GM23248 (cell line): ENCODE measurements at regions not wholly inside any gene's neighbourhood (a gene's known extent, or its start where the extent isn't known, plus 50 kb on each side); places are given as distances from the start of the nearest gene placed in this dataset.

ENCODE experiments used
- DNase-seq: peaks from one replicate; pipeline ENCODE4 v3.0.0-alpha.2; 2015
- H2AFZ ChIP-seq: fragments of 200-600 bp; sonication (generic); 2 replicates; pipeline ENCODE4 v1.6.1; 2016; ENCODE audit warnings: antibody characterized with exemption
- H3F3A ChIP-seq: fragments of 200-600 bp; sonication (generic); 2 replicates; pipeline ENCODE4 v1.6.1; 2016; ENCODE audit warnings: mild to moderate bottlenecking, antibody characterized with exemption, mixed run types; ENCODE audit not compliant: insufficient read depth
- H3K27ac ChIP-seq: fragments of 200-600 bp; sonication (generic); 2 replicates; pipeline ENCODE4 v1.5.1; 2016; ENCODE audit warnings: mild to moderate bottlenecking
- H3K27me3 ChIP-seq: fragments of 200-600 bp; sonication (generic); replicated peaks from 2 replicates; pipeline ENCODE4 v1.6.1; 2016; ENCODE audit warnings: mild to moderate bottlenecking; ENCODE audit not compliant: insufficient read depth
- H3K36me3 ChIP-seq: fragments of 200-600 bp; sonication (generic); 2 replicates; pipeline ENCODE4 v1.6.1; 2016; ENCODE audit warnings: low read depth, mild to moderate bottlenecking
- H3K4me1 ChIP-seq: fragments of 200-600 bp; sonication (generic); 2 replicates; pipeline ENCODE4 v1.6.1; 2016; ENCODE audit warnings: mild to moderate bottlenecking; ENCODE audit not compliant: insufficient read depth
- H3K4me2 ChIP-seq: fragments of 200-600 bp; sonication (generic); one replicate; pipeline ENCODE4 v1.6.1; 2016; ENCODE audit warnings: mild to moderate bottlenecking; ENCODE audit not compliant: unreplicated experiment
- H3K4me3 ChIP-seq: fragments of 200-600 bp; sonication (generic); 2 replicates; pipeline ENCODE4 v1.5.1; 2016; ENCODE audit warnings: mild to moderate bottlenecking
- H3K79me2 ChIP-seq: fragments of 200-600 bp; sonication (generic); 2 replicates; pipeline ENCODE4 v1.6.1; 2016; ENCODE audit warnings: mild to moderate bottlenecking; ENCODE audit not compliant: insufficient read depth
- H3K9ac ChIP-seq: fragments of 200-600 bp; sonication (generic); 2 replicates; pipeline ENCODE4 v1.6.1; 2016; ENCODE audit warnings: mild to moderate bottlenecking
- H3K9me2 ChIP-seq: fragments of 200-600 bp; sonication (generic); 2 replicates; pipeline ENCODE4 v1.6.1; 2016; ENCODE audit warnings: mixed run types, mild to moderate bottlenecking, moderate library complexity; ENCODE audit not compliant: insufficient read depth
- H3K9me3 ChIP-seq: fragments of 200-600 bp; sonication (generic); one replicate; pipeline ENCODE4 v1.6.1; 2017; ENCODE audit warnings: low read depth
- H4K20me1 ChIP-seq: fragments of 200-600 bp; sonication (generic); 2 replicates; pipeline ENCODE4 v1.6.0; 2016; ENCODE audit not compliant: insufficient read depth
- EZH2 ChIP-seq: fragments of 200-600 bp; sonication (generic); IDR thresholded peaks from 2 replicates; pipeline ENCODE4 v1.6.1; 2018; ENCODE audit warnings: antibody characterized with exemption, mild to moderate bottlenecking; ENCODE audit not compliant: insufficient read depth, poor library complexity, severe bottlenecking
- EZH2phosphoT487 ChIP-seq: fragments of 200-600 bp; sonication (generic); IDR thresholded peaks from 2 replicates; pipeline ENCODE4 v1.6.1; 2018; ENCODE audit warnings: antibody characterized with exemption, moderate library complexity, mild to moderate bottlenecking, low read depth; ENCODE audit not compliant: insufficient read depth
- WGBS, 2 experiments: methylation state at CpG; one replicate each; pipeline ENCODE4 v1.1.6; 2015 to 2017; ENCODE audit warnings: low lambda C conversion rate in 2 of 2, low coverage in 1 of 2; ENCODE audit errors: missing lambda C conversion rate in 2 of 2; 5-methylcytosine and 5-hydroxymethylcytosine counted together
- in situ Hi-C: fragments of 300-500 bp; cut with MboI; formaldehyde crosslinking; loops from 2 replicates; pipeline ENCODE4 v1.15.0; 2020

DNA sequence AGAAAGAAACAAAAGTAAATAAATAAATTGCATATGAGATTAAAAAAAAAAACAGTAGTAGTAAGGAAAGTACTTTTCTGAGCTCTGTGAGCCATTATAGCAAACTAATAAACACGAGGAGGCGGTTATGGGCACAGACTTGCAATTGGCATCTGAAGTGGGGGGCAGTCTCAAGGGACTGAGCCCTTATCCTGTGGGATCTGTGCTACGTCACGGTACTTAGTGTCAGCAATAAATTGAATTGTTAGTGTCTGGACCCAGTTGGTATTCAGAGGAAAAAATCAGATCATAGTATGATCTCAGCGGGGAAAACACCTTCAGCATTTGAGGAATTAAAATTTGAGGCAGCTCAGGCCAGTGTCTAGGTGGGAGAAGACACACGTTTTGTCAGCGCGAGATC, 76.6 kb upstream of the TEX51 start:
- no peak for TF ChIP-seq EZH2
- TF ChIP-seq EZH2phosphoT487 = no peak
- WGBS, 2 experiments = 9 to 10% methylated on average over 8 of the region's 8 CpGs
- in situ Hi-C loops = no loop called here
- H3K4me3 ChIP-seq = no peak overlapping the region
- no peaks in the 10 kb centered on the region for H3K27me3 ChIP-seq
- no peak overlapping the region for H2AFZ ChIP-seq
- H3K27ac ChIP-seq = no peak overlapping the region
- H3K36me3 ChIP-seq = no peaks in the 10 kb centered on the region
- no peaks in the 10 kb centered on the region for H3K79me2 ChIP-seq
- no peaks in the 10 kb centered on the region for H3F3A ChIP-seq
- no peak overlapping the region for H3K4me2 ChIP-seq
- no peaks in the 10 kb centered on the region for H4K20me1 ChIP-seq
- no peak for DNase-seq
- no peaks in the 10 kb centered on the region for H3K4me1 ChIP-seq
- no peaks in the 10 kb centered on the region for H3K9me3 ChIP-seq
- H3K9ac ChIP-seq = no peak overlapping the region
- no peaks in the 10 kb centered on the region for H3K9me2 ChIP-seq

GRCh38 chr2:126822921-126823320, 75.8 kb upstream of the TEX51 start:
- Histone ChIP-seq H2AFZ (no peak overlapping the region), H3K9ac (no peak overlapping the region), H3K9me3 (no peaks in the 10 kb centered on the region), H3K36me3 (no peaks in the 10 kb centered on the region), H3F3A (no peaks in the 10 kb centered on the region), H3K27ac (no peak overlapping the region), H3K4me1 (no peaks in the 10 kb centered on the region), H3K4me3 (no peak overlapping the region), H3K27me3 (no peaks in the 10 kb centered on the region), H3K79me2 (no peaks in the 10 kb centered on the region), H3K4me2 (no peak overlapping the region), H3K9me2 (no peaks in the 10 kb centered on the region), H4K20me1 (no peaks in the 10 kb centered on the region)
- in situ Hi-C loops = no loop called here
- no peak for DNase-seq
- WGBS, 2 experiments = 11 to 24% methylated on average over 5 of the region's 5 CpGs
- TF ChIP-seq EZH2phosphoT487 (no peak), EZH2 (no peak)

GRCh38 chr2:126823951-126824350, 74.7 kb upstream of the TEX51 start:
- 25 to 29% methylated on average over 3 of the region's 3 CpGs for WGBS, 2 experiments
- H3K9me3 ChIP-seq = no peaks in the 10 kb centered on the region
- H3K27ac ChIP-seq = no peak overlapping the region
- H3K27me3 ChIP-seq = no peaks in the 10 kb centered on the region; the same call in 1 of the 2 replicates
- in situ Hi-C loops = no loop called here
- H4K20me1 ChIP-seq = no peaks in the 10 kb centered on the region
- no peak for DNase-seq
- no peaks in the 10 kb centered on the region for H3K79me2 ChIP-seq
- no peaks in the 10 kb centered on the region for H3K9me2 ChIP-seq
- TF ChIP-seq EZH2 (no peak), EZH2phosphoT487 (no peak)
- H3F3A ChIP-seq = no peaks in the 10 kb centered on the region
- no peak overlapping the region for H2AFZ ChIP-seq
- no peak overlapping the region for H3K9ac ChIP-seq
- H3K4me1 ChIP-seq = no peaks in the 10 kb centered on the region
- no peaks in the 10 kb centered on the region for H3K36me3 ChIP-seq
- no peak overlapping the region for H3K4me2 ChIP-seq
- H3K4me3 ChIP-seq = no peak overlapping the region

DNA sequence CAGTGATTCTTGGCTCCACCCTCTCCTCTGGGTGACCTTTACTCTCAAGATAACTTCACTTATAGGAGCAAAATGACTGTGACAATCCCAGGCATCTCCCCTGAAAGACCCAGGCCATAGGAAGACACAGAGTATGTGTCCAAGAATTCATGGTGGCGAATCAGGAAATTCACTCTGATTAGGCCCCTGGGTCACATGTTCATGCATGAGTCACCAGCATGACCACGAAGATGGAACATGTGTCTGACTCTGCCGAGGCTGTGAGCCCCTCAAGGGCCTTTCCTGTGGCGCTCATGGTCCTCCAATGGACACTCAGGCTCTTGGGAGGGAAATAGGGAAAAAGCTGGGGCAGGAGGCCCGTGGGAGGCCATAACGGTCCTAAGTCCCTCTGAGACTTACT, 74.0 kb upstream of the TEX51 start:
- Histone ChIP-seq H4K20me1 (no peaks in the 10 kb centered on the region), H2AFZ (no peak overlapping the region), H3K27me3 (no peaks in the 10 kb centered on the region; the same call in 1 of the 2 replicates), H3K9me2 (no peaks in the 10 kb centered on the region), H3K9me3 (no peaks in the 10 kb centered on the region), H3F3A (no peaks in the 10 kb centered on the region), H3K36me3 (no peaks in the 10 kb centered on the region), H3K4me3 (no peak overlapping the region), H3K79me2 (no peaks in the 10 kb centered on the region), H3K4me2 (no peak overlapping the region), H3K4me1 (no peaks in the 10 kb centered on the region), H3K9ac (no peak overlapping the region), H3K27ac (no peak overlapping the region)
- no peak for DNase-seq
- WGBS, 2 experiments = 37 to 42% methylated on average over 6 of the region's 6 CpGs
- TF ChIP-seq EZH2 (no peak), EZH2phosphoT487 (no peak)
- in situ Hi-C loops = no loop called here

DNA sequence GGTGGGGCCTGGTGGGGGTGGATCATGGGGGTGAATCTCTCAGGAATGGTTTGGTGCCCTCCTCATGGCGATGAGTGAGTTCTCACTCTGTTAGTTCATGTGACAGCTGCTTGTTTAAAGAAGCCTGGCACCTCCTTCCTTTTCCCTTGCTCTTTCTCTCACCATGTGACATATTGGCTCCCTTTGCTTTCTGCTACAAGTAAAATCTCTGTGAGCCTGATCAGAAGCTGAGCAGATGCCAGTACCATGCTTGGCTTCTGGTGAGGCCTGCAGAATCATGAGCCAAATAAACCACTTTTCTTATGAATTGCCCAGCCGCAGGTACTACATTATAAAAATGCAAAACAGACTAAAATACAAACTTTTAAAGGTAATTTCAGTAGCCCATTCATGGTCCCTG, 73.4 kb upstream of the TEX51 start:
- WGBS, 2 experiments = 10 to 18% methylated on average over 2 of the region's 2 CpGs
- Histone ChIP-seq H3K79me2 (no peaks in the 10 kb centered on the region), H3K4me1 (no peaks in the 10 kb centered on the region), H3K4me2 (no peak overlapping the region), H3K9ac (no peak overlapping the region), H2AFZ (no peak overlapping the region), H3K4me3 (no peak overlapping the region), H4K20me1 (no peaks in the 10 kb centered on the region), H3K9me2 (no peaks in the 10 kb centered on the region), H3K27ac (no peak overlapping the region), H3K27me3 (no peaks in the 10 kb centered on the region; the same call in 1 of the 2 replicates), H3K9me3 (no peaks in the 10 kb centered on the region), H3K36me3 (no peaks in the 10 kb centered on the region), H3F3A (no peaks in the 10 kb centered on the region)
- DNase-seq = no peak
- no peak for TF ChIP-seq EZH2
- TF ChIP-seq EZH2phosphoT487 = no peak
- in situ Hi-C loops = no loop called here
